ENCODE measurements at regions not wholly inside any gene's neighbourhood (a gene's known extent, or its start where the extent isn't known, plus 50 kb on each side); places are given as distances from the start of the nearest gene placed in this dataset.
"Not testable (repeated sequence)": the region's sequence is repeated elsewhere in the genome, so short reads cannot be mapped to it uniquely, and the experiment has no call there.

GRCh38 chr5:50898966-50899365 lies 232.5 kb downstream of the PARP8 start:
- no peak for FAIRE-seq

GRCh38 chr5:50900952-50901510 lies 234.6 kb downstream of the PARP8 start:
- no peak for FAIRE-seq

GRCh38 chr5:50903651-50904050 lies 237.2 kb downstream of the PARP8 start:
- no peak for FAIRE-seq

DNA sequence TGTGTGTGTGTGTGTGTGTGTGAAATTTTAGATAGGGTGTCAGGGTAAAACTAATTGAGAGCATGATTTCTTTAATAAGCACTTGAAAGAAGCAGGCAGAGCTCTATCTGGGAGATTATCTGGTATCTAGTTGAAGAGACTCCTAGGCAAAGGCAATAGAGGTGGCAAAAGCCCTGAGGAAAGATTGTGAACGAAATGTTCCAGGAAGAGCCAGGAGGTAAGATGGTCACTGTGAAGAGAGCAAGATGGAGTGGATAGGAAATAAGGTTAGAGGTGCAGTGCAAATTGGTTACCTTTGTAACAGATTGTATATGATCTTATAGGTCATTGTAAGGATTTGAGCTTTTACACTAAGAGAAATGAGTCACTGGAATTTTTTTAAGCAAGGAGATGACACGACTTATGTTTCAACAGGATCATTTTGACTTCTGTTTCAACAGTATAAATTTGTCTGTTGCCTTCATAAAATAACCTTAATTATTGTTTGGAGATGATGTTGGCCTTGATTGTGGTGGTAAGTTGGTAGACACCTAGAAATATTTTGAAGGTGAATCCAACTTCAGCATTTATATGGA lies 239.6 kb downstream of the PARP8 start:
- no peak for FAIRE-seq

DNA sequence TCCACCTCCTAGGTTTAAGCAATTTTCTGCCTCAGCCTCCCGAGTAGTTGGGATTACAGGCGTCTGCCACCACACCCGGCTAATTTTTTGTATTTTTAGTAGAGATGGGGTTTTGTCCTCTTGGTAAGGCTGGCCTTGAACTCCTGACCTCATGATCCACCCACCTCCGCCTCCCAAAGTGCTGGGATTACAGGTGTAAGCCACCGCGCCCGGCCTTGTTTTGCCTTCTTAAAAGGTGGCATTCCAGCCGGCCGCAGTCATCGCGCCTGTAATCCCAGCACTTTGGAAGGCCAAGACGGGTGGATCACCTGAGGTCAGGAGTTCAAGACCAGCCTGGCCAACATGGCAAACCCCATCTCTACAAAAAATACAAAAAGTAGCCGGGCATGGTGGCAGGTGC lies 253.7 kb downstream of the PARP8 start:
- not testable (repeated sequence) for FAIRE-seq

GRCh38 chr5:50921366-50922133 lies 255.1 kb downstream of the PARP8 start:
- no peak for FAIRE-seq

DNA sequence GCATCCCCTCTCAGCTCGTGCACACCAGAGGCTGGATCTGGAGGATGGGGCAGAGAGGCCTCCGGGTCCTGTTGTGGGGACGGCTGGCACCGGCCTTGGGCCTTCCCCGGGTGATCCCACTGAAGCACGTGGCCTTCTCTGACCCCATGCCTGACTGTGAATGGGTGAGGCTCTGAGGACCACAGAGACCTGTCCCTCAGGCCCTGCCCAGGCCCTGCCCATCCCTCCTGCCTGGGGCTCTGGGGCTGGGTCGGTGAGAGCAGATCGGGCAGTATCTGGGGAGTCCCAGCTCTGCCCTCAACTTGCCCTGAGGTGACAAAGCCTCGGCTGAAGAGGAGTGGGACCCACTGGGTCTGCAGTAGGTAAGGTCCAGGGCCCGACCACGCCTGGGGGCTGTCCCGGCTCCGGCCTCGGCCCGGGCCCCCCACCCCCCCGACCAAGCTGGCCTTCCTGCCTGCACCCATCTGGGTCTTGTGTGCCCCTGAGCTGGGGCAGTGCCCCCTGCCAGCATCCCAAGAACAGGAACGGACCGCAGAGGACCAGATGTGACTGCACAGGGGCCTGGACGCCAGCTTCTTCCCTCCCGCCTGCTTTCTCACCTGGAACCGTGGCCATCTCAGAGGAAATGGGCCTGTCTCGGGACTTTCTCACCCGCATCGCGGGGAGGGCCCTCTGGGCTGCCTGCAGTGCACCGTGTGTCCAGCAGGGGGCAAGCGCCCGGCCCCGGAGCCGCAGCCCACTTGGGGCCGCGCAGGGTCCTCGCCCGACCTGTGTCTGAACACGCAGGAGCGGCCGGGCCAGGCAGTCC lies 255.9 kb downstream of the PARP8 start:
- not testable (repeated sequence) for FAIRE-seq

- FAIRE-seq = no peak
Observed at GRCh38 chr5:50922942-50923767, 256.7 kb downstream of the PARP8 start.

DNA sequence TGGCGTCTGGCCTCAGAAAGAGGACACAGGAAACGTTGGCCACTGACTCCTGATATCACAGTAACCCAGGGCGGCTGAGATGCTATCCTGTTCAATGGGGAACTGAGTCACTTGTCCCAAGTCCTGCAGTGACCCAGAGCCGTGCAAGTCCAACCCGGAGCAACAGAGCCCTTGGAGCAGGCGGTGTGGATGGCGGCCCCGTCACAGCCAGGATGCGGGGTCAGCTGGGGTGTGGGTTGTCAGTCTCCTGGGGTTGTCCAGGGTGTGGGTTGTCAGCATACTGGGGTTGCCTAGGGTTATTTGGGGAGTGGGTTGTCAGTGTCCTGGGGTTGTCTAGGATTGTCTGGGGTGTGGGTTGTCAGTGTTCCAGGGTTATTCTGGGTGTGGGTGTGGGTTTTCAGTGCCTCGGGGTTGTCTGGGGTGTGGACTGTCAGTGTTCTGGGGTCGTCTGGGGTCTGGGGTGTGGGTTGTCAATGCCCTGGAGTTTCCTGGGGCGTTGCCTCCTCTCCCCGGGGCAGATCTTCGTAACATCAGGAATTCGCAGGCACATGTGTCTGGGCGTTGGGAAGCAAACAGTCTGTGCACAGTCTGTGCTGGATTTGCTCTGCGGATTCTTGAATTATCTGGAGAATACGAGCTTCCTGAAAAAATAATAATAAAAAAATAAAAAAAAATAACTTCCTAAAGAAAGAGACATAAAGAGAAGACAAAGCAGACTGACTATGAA lies 257.5 kb downstream of the PARP8 start:
- FAIRE-seq = no peak

DNA sequence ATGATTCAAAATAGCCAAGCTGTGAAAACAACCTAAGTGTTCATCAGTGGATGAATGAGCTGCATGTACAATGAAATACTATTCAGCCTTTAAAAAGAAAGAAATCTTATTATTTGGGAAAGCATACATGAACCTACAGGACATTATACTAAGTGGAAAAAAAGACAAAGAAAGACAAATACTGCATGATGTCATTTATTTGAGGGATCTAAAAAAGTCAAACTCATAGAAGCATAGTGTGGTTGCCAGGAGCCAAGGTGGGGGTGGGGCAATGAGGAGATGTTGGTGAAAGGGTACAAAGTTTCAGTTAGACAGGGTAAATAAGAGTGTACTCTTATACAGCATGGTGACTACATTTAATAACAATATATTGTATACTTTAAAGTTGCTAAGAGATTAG lies 261.5 kb downstream of the PARP8 start:
- FAIRE-seq = no peak

DNA sequence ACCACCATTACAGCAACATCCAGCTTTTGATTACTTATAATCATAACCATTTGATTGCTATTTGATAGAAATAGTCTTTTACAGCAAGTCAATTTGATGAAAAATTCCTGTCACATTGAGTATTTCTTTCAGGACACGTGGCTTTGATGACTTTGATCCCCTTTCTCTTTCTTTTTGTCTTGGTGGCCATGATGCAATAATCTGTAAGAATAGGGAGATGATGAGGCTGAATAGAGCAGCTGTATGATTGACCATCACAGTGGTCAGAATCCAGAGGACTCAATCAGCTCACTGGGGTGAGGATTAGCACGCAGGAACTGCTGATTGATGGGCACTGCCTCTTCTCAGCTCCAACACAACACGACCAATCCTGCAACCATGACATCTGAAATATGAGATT lies 262.7 kb downstream of the PARP8 start:
- FAIRE-seq = no peak

DNA sequence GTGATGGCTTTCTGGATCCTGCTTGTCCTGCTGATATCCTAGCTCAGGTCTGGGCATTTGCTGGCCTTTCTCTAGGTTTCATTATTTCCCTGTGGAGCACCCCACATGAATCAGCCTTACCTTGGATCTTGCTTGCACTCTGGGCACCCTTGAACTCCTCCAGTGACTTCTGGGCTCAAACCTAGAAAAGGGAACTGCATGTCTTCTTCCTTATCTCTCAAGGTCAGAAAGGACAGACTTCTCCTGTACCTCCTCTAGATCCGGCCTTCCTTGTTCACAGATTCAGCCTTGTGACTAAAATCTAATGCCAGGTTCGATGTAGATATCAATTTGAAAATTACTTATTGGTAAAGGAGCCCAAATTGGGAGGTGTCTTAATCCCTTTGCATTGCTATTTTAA lies 267.9 kb downstream of the PARP8 start:
- no peak for FAIRE-seq

DNA sequence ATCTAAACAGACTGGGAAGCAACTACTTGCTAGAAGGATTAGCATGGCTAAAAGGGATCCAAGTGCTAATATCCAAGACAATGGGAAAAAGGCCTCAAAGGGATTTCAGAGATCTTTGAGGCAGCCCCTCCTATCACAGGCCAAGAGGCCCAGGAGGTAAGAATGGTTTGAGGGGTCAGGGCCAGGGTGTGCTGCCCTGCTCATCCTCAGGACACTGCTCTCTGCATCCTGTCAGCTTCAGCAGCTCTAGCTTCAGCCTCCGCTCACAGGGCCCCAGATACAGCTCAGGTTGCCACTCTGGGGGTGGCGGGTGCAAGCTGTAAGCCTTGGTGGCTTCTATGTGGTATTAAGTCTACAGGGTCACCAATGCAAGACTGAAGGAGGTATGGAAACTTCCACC lies 278.7 kb downstream of the PARP8 start:
- no peak for FAIRE-seq

DNA sequence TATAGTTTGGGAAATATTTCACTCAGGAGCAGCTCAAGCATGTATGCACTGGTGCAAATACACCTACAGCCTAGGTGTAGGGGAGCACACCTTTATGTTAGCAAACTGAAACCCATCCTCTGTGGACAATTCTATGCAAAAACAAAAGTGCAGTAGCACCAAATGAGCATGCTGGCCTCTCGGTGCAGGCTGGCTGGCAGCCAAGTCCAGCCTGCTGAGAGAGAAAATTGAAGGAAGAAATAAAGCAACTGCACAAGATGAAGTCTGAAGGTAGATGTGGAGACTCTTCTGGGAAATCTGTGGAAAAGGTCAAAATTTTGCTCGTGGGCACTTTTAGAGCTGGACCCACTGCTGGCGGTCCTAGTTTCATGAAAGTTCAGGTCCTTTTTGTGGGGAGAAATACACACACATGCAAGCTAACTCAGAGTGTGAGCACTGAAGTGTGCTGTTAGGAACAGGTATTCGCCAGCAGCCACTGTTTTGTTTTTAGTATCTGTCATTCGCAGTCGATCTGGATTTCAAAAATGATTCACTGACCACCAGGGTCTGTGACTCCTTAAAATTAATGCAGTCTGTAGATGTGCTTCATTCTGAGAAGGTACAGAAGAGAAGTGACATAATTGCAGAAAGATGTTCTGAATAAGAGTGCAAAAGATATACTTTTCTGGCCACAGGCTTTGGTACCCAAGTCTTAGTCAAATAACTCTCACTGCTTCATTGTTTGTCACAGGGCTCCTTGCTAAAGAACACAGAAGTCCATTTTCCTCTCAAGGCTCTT lies 281.7 kb downstream of the PARP8 start:
- no peak for FAIRE-seq

GRCh38 chr5:50953290-50953689 lies 286.9 kb downstream of the PARP8 start:
- no peak for FAIRE-seq

GRCh38 chr5:50958852-50959457 lies 292.5 kb downstream of the PARP8 start:
- FAIRE-seq = no peak

DNA sequence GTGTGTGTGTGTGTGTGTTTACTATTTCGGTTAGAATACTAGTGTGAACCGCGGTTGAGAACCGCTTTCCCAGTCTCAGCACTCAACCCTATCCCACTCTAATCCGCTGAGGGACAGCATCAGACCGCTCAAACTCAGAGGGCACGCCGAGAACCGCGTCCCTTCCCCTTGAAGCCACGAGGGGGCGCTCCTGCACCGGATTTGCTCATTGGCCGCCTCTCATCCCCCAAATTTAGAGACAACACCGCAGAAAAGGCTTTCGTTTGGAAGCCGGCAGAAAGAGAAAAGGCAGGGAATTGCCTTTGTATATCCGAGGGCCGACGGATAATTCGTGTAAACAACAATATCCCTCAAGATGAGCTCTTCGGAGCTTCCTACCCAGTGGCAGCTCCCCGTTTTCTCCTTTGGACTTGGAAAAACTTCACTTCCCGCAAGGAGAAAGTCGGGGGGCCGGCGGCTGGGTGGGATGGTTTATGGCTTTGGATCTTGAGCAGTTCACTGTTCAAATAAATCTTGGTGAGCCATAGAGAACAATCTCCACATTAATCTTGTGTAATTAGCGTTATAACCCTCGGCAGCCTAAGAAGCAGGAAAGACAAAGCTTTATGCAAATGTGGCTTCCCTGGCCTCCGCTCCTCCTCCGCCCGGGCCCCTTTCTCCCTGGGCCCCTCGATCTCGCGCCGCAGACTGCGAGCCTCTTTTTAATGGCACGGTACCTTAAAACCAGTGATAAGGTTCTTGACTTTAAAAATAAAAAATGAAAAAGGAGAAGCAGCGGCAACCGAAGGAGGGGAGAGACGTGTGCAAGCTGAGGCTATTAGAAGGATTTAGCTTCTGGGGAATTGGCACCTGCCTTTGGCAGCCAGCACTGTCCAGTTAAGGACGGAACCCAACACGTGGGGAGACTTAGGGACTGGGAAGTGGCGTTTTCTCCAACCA lies 296.8 kb downstream of the PARP8 start:
- FAIRE-seq = no peak

- no peak for FAIRE-seq
Observed at GRCh38 chr5:50963971-50964745, 297.7 kb downstream of the PARP8 start.
